Ishikawa (cell line): ENCODE measurements at regions not wholly inside any gene's neighbourhood (a gene's known extent, or its start where the extent isn't known, plus 50 kb on each side); places are given as distances from the start of the nearest gene placed in this dataset.

Experiments
- EP300 ChIP-seq: IDR thresholded peaks from 2 replicates; pipeline ENCODE4 v1.6.1; 2012; ENCODE audit warnings: borderline replicate concordance
- TAF1 ChIP-seq: IDR thresholded peaks from 2 replicates; pipeline ENCODE4 v1.6.1; 2012; ENCODE audit warnings: low read depth, mild to moderate bottlenecking

- no peak for TF ChIP-seq EP300
- TF ChIP-seq TAF1 = no peak
Measured at GRCh38 chr7:23980081-23980480, 270.1 kb downstream of the STK31 start.
